ENCODE measurements at regions not wholly inside any gene's neighbourhood (a gene's known extent, or its start where the extent isn't known, plus 50 kb on each side); places are given as distances from the start of the nearest gene placed in this dataset.

DNA sequence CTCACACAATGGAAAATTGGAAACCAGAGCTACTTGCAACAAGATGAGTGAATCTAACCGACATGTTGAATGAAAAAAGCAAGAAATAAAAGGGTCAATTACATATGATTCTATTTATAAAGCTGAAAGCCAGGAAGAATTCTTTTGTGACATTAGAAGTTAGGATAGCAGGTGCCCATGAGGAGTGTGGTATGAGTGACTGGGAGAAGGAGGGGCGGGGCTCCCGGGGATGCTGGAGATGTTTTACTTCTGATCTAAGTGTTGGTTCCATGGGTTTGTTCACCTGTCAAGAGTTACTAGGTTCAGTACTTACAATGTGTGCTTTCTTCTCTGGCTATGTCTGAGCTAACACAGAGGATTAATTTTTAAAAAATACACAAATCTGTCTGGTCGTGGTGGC is 60.8 kb downstream of the NSMCE3 start:
- TF ChIP-seq CTCF (IDR thresholded peaks at IDR 0.05), result no peak
- no peak for TF ChIP-seq POLR2A (IDR thresholded peaks at IDR 0.05)
